GM21619 (cell line): ENCODE measurements at regions not wholly inside any gene's neighbourhood (a gene's known extent, or its start where the extent isn't known, plus 50 kb on each side); places are given as distances from the start of the nearest gene placed in this dataset.
"Not testable (repeated sequence)": the region's sequence is repeated elsewhere in the genome, so short reads cannot be mapped to it uniquely, and the experiment has no call there.

ENCODE experiments used
- ATAC-seq: cut with Tn5 transposase; IDR thresholded peaks from one replicate; pipeline ENCODE4 v1.9.1; 2021; ENCODE audit not compliant: unreplicated experiment

DNA sequence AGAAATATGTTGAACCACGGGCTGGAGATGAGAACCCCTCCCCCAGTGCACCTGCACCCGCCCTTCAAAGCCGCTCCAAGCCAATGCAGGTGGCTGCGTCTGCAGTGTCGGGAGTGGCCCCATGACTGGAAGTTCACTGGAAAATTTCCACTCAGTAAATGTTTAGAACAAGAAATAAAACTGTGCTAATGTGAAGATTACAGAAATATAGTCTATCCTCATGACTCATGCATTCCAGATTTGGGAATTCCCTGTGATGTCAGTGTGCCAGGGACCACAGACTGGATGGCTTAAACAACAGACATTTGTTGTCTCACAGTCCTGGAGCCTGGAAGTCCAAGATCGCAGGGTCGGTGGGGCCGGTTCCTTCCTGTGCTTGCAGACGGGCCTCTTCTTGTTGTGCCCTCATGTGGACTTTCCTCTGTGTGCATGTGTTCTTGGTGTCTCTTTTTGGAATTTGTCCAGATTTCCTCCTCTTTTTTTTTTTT lies 3967.0 kb upstream of the TPTE start:
- ATAC-seq, result not testable (repeated sequence)

DNA sequence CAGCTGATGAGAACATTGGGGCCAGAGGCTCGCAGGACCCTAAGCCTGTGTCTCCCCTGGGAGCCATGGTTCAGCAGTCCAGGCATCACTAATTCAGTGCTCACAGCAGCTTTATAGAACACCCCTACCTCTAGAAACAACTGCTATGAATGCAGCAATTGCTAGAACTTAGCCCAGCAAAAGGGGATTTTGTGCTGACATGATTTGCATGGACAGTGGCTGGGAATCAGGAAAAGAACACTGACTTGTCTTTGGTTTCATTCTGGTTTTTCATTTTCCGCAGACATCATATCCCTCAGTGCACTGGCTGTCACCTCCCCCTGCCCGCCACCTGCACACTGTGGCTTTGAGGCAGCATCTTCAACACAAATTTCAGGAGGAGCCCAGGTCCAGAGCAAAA lies 3964.9 kb upstream of the TPTE start:
- peak; percentile 45 for ATAC-seq

DNA sequence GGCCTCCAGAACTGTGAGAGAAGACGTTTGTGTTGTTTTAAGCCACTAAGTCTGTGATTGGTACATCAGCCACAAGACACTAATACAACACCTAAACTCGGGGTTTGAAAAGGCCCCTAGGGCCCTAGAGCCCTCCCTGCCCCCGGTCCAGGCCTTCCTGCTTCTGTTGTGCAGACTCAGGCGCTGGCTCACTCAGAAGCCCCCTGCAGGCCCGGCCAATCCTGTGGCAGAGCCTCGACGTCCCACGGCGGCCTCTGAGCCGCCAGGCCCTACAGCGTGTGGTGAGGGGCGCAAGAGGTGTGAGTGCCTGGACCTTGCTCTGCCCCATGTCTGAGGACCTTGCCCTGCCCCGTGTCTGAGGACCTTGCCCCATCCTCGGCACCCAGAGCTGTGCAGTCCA lies 3964.0 kb upstream of the TPTE start:
- not testable (repeated sequence) for ATAC-seq

DNA sequence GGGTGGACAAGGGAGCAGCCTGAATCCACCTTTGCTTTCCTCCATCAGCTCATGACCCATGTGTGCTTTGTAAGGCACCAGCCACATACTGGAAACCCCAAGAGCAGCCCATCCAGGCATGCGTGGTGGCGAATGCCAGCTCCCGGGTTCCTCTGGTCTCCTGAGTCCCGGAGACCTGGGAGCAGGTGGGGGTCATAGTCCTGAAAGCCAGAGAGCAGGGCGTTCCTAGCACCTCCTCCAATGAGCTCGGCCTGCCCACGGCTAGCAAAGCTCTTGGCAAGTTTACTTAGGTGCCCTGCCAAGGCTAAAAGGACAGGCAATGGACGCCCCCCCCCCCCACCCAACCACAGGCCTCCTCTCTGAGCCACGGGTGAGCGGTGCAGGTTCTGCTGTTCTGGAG lies 3960.2 kb upstream of the TPTE start:
- not testable (repeated sequence) for ATAC-seq

DNA sequence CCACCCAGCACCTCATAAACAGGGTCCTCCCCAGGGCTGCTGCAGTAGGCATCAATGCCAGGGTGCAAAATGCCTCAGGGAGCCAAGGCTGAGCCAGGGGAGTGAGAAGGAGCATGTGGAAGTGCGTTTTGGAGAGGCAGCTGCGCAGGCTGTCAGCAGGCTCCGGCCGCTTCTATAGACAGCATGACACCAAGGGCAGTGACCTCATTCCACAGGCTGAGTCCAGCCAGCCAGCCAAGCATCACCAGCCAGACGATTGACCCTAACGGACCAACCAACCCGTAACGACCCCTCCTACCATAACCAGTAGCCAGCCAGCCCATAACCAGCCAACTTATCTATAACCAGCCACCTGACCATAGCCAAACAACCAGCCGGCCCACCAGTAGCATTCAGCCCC lies 3959.8 kb upstream of the TPTE start:
- ATAC-seq, result not testable (repeated sequence)

DNA sequence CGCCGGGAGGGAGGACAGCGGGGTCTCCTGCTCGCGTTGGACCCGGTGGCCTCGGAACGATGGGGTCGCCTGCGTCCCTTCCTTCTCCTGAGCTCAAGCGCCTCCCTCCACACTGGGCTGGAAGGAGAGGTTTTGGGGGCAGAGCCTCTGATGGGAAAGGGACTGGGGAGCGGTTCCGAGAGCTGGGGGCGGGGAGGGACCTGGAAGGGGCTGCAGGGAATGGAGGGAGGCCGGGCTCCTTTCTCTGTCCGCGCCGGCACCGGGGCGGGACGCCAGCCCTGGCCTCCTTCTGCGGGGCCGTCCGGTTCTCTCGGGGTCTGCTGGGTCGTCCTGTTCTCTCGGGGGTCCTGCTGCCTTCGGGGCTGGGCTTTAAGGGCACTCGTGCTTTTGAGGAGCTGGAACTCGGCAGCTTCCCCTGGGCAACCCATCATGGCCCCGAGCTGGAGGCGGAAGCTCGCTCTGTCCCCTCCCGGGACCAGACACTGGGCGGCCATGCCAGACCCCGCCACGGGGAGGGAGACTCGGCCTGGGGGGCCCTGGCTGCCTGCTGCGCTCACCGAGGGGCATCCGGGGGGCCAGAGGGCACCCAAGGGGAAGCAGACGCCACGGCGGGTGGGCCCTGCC lies 3956.7 kb upstream of the TPTE start:
- not testable (repeated sequence) for ATAC-seq

DNA sequence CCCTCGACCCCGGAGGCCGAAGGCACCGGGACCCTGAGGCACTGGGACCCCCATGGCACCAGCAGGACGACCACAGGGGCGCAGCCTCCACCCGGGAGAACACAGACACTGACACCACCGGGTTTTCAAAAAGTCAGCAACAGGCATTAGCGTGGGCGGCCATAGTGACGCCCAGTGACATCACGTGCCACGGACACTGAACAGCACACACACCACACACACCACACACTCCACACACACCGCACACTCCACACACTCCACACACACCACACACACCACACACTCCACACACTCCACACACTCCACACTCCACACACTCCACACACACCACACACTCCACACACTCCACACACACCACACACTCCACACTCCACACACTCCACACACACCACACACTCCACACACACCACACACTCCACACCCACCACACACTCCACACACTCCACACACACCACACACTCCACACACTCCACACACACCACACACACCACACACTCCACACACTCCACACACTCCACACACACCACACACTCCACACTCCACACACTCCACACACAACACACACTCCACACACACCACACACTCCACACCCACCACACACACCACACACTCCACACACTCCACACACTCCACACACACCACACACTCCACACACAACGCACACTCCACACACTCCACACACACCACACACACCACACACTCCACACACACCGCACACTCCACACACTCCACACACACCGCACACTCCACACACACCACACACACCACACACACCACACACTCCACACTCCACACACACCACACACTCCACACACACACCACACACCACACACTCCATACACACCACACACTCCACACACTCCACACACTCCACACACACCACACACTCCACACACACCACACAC lies 3955.9 kb upstream of the TPTE start:
- ATAC-seq, result not testable (repeated sequence)

DNA sequence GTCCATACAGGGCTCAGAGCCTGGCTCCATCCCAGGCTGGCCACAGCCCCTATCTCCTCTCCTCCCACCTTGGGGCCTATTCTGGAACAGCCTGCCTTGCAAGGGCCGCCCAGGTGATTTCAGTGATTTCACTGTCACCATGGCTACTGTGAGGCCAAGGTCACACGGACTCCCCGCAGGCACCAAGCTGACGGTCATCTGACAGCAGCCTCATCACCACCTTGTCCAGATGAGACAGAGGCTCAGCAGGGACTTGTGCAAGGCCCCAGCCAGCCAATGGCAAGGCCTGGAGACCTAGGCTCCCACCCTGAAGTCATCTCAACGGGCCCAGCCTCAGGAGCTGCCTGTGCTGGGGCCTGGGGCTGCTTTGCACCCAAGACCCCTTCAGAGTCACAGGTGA lies 3953.8 kb upstream of the TPTE start:
- ATAC-seq, result not testable (repeated sequence)

DNA sequence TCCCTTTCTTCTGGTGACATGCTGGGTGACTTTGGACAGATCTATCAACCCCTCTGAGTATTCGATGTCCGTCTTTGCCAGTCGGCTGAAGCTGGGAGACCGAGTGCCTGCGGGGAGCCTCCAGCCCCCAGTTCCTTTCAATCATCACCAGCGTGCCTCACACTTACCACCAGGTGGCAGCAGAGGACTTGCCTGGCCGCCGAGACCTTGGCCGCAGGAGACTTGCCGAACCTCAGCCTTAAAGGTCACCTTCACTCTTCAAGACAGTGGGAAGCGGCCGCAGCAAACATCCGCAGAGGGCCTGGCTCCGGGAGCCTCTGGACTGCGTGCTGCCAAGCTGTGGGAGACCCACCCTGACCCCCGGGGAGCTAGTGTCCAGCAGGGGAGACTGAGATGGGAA lies 3952.2 kb upstream of the TPTE start:
- ATAC-seq, result not testable (repeated sequence)

DNA sequence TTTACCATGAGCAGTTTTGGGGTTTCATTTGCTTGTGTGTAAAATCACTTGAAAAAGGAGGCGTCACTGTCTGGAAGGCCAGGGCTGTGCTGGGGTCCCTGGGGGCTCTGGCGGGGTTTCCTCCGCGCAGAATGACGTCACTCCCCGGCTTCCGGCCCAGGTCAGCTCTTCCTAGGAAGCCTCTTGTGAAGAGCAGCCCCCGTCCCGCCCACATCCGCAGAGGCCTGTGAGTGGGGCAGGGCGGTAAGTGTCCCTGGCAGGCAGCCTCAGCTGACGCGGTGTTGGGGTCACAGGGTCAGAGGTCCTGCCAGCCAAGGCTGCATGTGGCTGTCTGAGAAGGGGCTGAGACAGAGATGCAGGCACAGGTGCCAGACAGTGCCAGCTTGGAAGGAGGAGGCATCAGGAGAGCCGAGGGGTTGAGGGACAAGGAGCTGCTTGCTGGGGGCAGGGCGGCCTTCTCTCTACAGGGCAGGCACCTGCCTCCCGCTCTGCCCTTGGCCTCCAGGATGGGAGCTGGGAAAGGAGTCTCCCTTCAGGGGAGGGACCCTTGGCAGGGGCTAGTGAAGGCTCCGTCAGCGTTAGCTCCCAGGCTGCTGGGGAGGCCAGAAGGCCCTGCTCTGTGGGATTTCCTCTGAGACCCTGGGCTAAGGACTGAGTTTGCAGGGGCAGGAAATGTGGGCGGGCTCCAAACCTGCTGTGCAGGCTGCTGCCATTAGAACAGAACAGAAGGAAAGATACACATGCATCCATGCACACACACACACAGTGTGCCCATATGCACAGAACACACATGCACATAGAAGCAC lies 3951.6 kb upstream of the TPTE start:
- ATAC-seq, result not testable (repeated sequence)

DNA sequence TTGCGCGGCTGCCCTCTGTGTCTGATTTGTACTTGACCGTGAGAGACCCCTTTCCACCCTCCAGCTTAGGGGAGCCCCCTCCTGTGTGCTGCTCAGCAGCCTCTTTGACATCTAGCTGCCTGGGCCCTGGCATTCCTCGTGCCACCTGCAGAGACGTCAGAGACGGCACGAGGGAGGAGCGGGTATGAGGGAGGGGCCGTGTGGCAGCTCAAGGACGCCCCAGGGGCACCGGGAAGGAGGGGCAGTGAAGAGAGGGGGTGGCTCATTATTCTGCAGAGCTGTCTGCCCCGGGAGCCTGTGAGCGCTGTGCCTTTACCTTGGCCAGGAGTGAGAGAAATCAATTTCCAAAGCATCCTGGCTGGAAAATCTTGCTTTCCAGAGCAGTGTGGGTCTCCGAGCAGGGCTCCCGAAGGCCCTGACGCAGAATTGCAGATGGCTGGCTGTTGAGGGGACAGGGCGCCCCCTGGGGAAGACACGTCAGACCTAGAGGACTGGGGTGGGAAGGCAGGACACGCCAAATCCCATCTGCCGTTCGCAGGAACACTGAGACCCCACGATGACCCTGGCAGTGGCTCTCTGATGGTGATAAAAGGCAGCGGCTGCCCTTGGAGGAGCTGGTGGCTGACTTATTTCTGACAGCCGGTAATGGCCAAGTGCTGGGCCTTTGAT lies 3950.5 kb upstream of the TPTE start:
- ATAC-seq, result not testable (repeated sequence)

DNA sequence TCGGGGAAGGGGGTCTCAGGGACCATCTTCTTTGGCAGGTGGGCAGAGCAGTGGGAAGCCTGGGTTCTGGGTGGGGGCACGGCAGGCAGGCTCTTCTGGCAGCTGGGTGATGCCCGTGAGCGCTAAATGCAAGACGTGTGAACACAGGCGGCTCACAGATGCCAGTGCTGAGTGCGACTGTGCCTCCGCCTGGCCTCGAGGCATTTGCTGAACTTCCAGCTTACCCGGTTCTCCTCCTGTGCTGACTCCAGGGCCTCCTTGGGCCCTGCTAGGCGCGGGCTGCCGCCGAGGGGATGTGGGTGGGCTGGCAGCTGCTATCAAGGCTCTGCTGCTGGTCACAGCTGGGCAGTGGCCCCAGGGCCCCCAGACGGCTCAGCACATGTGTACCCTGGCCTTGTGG lies 3947.8 kb upstream of the TPTE start:
- ATAC-seq, result not testable (repeated sequence)

DNA sequence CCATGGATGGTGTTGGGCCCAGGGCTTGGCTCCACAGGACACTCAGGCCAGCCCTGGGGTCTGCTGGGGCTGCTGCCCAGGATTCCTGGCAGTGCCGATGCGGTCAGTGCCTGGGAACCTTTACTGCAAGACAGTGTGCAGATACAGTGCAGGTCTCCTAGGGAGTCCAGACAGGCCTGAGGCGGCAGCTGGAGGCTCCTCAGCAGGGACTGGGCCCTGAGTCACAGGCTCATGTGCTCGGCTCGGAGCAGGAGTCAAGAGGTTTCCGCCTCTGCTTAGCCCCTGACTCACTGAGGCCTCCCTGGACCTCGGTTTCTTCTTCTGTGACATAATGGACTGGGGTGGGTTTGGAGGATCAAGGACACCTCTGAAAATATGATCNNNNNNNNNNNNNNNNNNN lies 3941.6 kb upstream of the TPTE start:
- ATAC-seq, result not testable (repeated sequence)
